ENCODE measurements at regions not wholly inside any gene's neighbourhood (a gene's known extent, or its start where the extent isn't known, plus 50 kb on each side); places are given as distances from the start of the nearest gene placed in this dataset.
"Not testable (repeated sequence)": the region's sequence is repeated elsewhere in the genome, so short reads cannot be mapped to it uniquely, and the experiment has no call there.

DNA sequence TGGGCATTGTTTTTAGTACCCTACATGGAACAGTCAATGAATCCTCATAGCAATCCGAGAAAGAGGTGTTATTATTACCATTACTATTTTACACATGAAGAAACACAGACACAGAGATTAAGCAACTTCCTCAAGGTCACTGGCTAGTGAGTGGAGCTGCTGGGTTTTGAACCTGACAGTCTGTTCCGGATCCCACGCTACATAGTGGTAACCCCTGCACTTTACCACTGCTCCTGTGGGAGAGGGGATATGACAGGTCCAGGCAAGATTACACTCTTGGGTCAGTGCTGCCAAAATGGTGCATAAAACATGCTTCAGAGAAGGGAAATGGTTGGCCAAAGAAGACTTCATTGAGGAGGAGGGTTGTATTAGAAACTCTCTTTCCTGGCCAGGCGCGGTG lies 185.7 kb downstream of the XPNPEP1 start:
- no peak for DNase-seq
- no peaks in the 10 kb centered on the region for H3K9me3 ChIP-seq
- TF ChIP-seq, protein P1, sequence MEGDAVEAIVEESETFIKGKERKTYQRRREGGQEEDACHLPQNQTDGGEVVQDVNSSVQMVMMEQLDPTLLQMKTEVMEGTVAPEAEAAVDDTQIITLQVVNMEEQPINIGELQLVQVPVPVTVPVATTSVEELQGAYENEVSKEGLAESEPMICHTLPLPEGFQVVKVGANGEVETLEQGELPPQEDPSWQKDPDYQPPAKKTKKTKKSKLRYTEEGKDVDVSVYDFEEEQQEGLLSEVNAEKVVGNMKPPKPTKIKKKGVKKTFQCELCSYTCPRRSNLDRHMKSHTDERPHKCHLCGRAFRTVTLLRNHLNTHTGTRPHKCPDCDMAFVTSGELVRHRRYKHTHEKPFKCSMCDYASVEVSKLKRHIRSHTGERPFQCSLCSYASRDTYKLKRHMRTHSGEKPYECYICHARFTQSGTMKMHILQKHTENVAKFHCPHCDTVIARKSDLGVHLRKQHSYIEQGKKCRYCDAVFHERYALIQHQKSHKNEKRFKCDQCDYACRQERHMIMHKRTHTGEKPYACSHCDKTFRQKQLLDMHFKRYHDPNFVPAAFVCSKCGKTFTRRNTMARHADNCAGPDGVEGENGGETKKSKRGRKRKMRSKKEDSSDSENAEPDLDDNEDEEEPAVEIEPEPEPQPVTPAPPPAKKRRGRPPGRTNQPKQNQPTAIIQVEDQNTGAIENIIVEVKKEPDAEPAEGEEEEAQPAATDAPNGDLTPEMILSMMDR (IDR thresholded peaks at IDR 0.05) = no peak
- intact Hi-C loops (cut with DNase I; ENCODE audit: low total_unique reads) = no loop called here
- no peaks in the 10 kb centered on the region for H3K36me3 ChIP-seq
- H3K27me3 ChIP-seq = peaks cover 0 to 3% of the 10 kb centered on the region in 2 donors
- H3K27ac ChIP-seq = no peak overlapping the region
- no peak overlapping the region for H3K4me3 ChIP-seq
- no peaks in the 10 kb centered on the region for H3K4me1 ChIP-seq

- Histone ChIP-seq H3K36me3 (no peaks in the 10 kb centered on the region), H3K9me3 (no peaks in the 10 kb centered on the region), H3K4me3 (no peak overlapping the region), H3K27me3 (peaks cover 0 to 3% of the 10 kb centered on the region in 2 donors), H3K4me1 (no peaks in the 10 kb centered on the region), H3K27ac (no peak overlapping the region)
- intact Hi-C loops (cut with DNase I; ENCODE audit: low total_unique reads) = no loop called here
- DNase-seq = no peak
- TF ChIP-seq, protein P1 (IDR thresholded peaks at IDR 0.05) = no peak
These were observed 186.3 kb downstream of the XPNPEP1 start for GRCh38 chr10:109737009-109737408.

DNA sequence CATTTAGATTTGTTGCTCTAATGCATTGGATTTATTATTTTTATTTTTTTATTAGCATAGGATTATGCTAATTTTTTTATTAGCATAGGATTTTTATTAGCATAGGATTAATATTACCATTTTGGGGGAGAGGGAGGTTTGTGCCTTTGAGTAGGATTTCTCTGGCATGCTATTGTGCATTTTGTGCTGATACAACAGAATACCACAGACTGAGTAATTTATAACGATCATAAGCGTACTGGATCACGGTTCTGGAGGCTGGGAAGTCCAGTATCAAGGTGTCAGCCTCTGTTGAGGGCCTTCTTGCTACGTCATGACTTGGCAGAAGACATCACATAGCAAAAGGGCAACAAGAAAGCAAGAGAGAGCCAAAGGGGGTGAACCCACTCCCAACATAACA lies 187.5 kb downstream of the XPNPEP1 start:
- TF ChIP-seq, protein P1 (IDR thresholded peaks at IDR 0.05) = no peak
- Histone ChIP-seq H3K27me3 (peaks cover 0 to 3% of the 10 kb centered on the region in 2 donors), H3K36me3 (no peaks in the 10 kb centered on the region), H3K27ac (no peak overlapping the region), H3K4me1 (no peaks in the 10 kb centered on the region), H3K4me3 (no peak overlapping the region), H3K9me3 (no peaks in the 10 kb centered on the region)
- intact Hi-C loops (cut with DNase I; ENCODE audit: low total_unique reads) = no loop called here
- DNase-seq = no peak

GRCh38 chr10:109732254-109732965 lies 190.9 kb downstream of the XPNPEP1 start:
- Histone ChIP-seq H3K4me1 (no peaks in the 10 kb centered on the region), H3K4me3 (no peak overlapping the region), H3K27me3 (peaks cover 0 to 3% of the 10 kb centered on the region in 2 donors), H3K9me3 (no peaks in the 10 kb centered on the region), H3K36me3 (no peaks in the 10 kb centered on the region), H3K27ac (no peak overlapping the region)
- TF ChIP-seq, protein P1 (IDR thresholded peaks at IDR 0.05) = no peak
- DNase-seq = no peak
- intact Hi-C loops (cut with DNase I; ENCODE audit: low total_unique reads) = no loop called here

- H3K27ac ChIP-seq; H3K9me3 ChIP-seq; intact Hi-C loops (cut with DNase I; ENCODE audit: low total_unique reads); H3K36me3 ChIP-seq; H3K27me3 ChIP-seq; H3K4me3 ChIP-seq; DNase-seq; H3K4me1 ChIP-seq: not testable (repeated sequence)
These were observed 193.4 kb downstream of the XPNPEP1 start for GRCh38 chr10:109729895-109730294.

- no peaks in the 10 kb centered on the region for H3K9me3 ChIP-seq
These were observed 195.9 kb downstream of the XPNPEP1 start for GRCh38 chr10:109727436-109727835.

More at GRCh38 chr10:109727436-109727835, 195.9 kb downstream of the XPNPEP1 start:
- DNase-seq = no peak
- Histone ChIP-seq H3K36me3 (no peaks in the 10 kb centered on the region), H3K27me3 (no peaks in the 10 kb centered on the region), H3K4me3 (no peak overlapping the region), H3K27ac (no peak overlapping the region), H3K4me1 (no peaks in the 10 kb centered on the region)
- intact Hi-C loops (cut with DNase I; ENCODE audit: low total_unique reads) = no loop called here
- TF ChIP-seq, protein P1 (IDR thresholded peaks at IDR 0.05) = no peak
